Dermis microvascular lymphatic vessel endothelial cell (primary cell): ENCODE measurements at regions not wholly inside any gene's neighbourhood (a gene's known extent, or its start where the extent isn't known, plus 50 kb on each side); places are given as distances from the start of the nearest gene placed in this dataset.

ENCODE experiments used
- DNase-seq, 2 donors: peaks; one replicate each; pipeline versions ENCODE4 v3.0.0 to v3.0.0-alpha.2; 2010; ENCODE audit warnings: low read depth in 2 of 2

DNA sequence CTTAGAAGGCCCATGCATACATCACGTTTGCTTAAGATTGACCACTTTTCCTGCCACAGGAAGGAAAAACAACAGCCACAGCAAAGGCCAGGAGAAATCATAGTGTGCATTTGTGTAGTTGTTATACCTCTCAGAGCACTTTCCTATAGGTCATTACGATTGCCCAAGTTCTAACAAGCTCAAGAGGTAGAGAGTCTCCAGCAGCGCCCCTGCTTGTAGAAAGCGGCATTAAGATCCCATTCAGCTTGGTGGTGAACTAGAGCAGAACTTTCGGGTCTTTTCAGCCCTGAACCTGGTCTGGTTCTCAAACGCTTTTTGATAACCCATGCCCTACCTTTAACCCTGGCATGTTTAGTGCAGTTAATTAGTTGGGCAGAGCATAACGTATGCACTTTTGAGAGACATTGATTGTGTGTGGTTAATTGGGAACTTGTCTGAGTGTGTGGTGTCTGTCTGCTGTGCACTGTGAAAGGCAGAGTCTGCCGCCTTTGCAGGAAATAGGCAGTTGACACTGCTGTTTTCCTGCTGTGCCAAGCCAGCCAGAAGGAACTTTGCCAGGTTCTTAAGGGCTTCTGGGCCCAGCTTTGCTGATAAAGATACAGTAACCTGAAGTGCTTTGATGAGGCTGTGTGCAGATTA is 109.9 kb upstream of the CLMP start:
- DNase-seq: no peak

GRCh38 chr11:123303924-123304323 is 108.9 kb upstream of the CLMP start:
- DNase-seq: no peak

DNA sequence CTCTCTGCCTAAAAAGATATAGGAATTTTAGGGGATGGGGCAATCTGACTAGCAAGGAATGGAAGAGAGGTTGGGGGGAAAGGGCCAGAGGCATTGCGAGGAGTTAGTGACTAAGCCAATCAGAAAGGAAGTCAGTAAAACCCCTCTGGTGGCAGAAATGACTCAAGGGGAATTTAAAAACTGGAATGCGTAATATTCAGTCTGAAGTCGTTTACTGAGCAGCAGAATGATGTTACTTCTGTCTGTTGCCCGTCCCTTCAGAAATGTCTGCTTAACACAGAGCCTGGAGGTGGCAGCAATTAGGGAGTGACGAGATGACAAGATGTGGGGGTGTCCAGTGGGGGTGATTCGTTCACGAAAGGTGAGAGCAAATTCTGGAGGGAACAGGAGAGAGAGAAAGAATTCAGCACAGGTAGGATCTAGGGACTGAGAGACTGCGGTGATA is 107.7 kb upstream of the CLMP start:
- peak in 1 of 2 donors; percentile 6 for DNase-seq

DNA sequence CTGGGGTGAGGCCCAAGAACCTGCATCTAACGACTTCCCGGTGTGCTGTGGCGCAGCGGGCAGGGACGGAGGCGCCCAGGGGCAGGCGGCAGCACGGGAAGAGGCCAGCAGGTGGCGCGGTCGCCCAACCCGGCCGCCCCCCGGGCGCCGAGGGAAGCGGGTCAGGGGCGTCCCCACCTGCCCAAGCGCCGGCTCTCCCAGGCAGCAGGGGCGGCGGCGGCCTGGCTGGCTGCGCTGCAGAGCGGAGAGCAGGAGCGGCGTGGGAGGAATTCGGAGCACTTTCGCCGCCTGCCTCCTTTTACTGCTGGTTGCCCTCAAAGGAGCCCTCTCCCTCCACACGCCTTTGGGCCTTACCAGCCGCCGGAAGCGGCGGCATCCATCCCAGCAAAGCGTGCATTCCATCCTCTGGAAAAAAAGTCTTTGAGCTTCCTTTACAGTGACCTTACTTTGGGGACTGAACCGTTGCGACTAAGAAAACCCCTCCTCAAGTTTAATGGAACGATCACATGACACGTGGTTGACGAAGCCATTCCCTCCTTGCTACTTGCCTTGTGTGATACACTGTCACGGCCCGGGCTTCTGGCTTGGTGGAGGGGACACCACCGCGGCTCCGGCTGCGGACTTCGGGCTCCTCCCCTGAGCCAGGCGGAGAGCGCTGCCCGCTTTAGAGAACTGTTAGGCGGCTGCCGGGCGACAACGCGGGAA is 106.8 kb upstream of the CLMP start:
- peak; percentile 7 to 46 for DNase-seq

DNA sequence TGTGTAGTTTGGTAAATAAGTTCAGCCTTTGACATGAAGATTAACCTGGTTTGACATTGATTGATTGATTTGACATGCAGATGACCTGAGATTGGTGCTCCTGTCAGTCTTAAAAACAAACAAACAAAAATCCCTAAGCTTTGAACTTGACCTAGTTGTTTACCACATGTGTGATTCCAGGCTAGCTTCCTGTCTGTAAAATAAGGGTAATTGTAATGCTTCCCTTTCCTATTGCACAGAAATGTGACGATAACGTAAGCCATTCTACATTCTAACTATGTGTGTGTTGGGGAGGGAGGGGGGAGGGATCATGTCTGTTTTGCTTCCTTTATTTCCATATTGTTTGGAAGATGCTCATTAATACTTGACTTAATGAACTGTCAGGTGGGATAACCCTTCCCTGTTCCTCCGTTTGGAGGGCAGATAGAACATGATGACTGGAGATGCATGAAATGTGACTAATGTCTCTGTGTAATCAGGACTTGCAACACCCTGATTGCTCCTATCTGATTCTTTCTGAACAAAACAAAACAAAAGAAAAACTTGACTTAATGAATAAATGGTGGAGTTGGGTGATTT is 106.1 kb upstream of the CLMP start:
- peak; percentile 58 to 65 for DNase-seq

- no peak for DNase-seq
Observed at GRCh38 chr11:123299721-123300120, 104.7 kb upstream of the CLMP start.

- DNase-seq: no peak
Observed at GRCh38 chr11:123298488-123299447, 103.7 kb upstream of the CLMP start.

DNA sequence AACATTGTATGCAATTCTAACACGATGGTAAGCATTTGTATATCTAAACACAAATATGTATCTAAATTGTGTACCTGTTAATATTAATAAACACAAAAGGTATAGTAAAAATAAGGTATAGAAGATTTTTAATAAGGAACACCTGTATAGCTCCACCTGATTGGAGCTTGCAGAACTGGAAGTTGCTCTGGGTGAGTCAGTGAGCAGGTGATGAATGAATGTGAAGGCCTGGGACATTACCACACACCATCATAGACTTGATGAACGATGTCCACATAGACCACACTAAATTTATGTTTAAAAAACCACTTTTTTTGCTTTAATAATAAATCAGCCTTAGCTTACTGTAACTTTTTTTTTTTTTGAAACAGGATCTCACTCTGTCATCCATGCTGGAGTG is 97.6 kb upstream of the CLMP start:
- no peak for DNase-seq

DNA sequence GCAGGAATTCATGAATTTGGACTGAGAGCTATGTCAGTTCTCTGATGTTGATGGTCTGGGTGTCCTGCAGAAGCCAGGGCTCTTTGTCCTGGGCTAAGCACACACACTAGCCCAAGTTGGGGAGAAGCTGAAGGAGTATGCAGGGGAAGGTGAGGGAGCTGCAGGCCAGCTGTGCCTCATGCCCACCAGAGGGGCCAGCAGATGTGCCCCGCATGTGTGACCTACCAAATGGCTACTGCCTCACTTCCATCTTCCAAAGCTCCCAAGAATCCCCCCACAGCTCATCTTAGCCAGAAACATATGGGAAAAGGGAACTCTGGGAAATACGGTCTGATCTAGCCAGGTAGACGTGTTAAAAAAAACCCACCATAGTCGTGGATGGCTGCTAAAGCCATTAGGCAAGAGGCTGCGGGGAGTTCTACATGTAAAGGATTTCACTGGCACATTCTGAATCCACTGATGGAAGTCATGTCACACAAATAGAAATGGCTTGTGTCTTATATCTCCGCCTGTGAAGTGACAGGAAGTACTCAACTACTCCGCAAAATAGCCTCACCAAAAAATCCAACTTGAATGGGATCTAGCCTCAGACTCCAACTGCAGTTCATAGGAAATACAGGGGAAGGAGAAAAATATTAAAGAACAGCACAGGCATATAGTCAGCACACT is 96.3 kb upstream of the CLMP start:
- DNase-seq: no peak

- no peak for DNase-seq
Observed at GRCh38 chr11:123286761-123287160, 91.7 kb upstream of the CLMP start.

GRCh38 chr11:123286255-123286654 is 91.2 kb upstream of the CLMP start:
- DNase-seq: no peak

GRCh38 chr11:123284454-123284853 is 89.4 kb upstream of the CLMP start:
- DNase-seq: no peak

GRCh38 chr11:123282597-123282996 is 87.5 kb upstream of the CLMP start:
- DNase-seq: no peak

DNA sequence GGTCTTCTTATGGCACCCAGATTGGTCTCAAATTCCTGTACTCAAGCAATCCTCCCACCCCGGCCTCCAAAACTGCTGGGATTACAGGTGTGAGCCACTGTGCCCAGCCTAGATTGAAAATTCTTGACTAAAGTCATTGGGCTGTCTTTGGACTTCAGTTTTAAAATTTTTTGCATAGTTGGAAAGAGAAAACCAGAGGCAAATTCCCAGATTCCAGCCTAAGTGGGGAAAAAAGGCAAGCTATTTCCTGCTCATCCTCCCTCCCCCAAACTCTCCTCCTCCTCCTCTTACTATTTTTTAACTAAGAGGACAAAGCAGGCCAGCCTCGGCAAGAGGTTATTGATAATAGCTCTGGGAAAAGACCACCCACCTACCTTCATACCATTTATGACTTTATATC is 78.6 kb upstream of the CLMP start:
- no peak for DNase-seq

DNA sequence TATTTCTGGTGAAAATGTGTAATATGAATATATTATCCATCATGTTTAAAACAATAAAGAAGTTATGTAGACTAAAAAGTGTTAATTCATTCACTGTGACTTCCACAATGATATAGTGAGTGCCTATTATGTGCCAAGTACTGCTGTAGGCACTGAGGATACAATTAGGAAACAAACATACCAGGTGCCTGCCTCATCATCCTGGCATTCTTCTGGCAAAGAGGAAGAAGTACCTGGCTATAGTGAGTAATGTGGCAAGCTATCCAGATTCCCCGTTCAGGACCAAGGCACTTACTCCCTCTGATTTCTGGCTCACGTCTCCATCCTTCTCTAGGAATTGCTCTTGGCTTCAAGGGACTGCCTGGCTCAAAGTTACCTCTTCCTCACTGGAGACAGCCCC is 77.5 kb upstream of the CLMP start:
- no peak for DNase-seq

DNA sequence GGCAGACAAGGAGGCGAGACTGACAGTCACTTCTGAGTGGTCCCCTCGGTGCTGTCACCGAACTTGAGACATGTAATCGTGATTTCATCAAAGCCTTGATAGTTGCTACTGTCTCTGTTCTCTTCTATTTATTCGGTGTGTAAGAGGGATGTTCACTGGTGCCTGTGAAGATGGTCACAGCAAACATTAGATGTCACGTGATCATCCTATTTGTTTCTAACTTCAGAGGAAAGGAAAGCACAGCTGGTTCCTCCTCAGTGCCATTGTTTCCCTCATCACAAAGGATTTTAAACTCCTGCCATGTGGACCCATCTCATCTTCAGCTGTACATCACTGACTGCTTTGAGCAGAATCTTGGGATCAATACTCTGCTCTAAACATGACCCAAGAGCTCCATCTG is 73.1 kb upstream of the CLMP start:
- no peak for DNase-seq

- DNase-seq: no peak
Observed at GRCh38 chr11:123265951-123266350, 70.9 kb upstream of the CLMP start.

DNA sequence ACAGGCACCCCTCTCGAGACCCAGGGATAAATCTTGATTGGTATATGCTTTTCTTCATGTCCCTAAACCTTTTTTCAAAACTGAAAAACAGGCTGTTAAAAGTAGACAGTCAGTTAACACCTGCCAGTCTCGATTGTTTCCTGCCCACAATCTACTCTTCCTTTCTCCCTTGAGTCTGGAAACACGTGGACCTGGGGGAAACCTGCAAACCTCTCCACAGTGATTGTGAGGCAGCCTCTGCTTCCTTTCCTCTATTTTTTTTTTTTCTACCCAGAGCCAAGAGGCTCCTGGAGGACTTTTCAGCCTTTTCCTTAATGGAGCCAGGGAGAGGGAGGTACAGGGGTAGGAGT is 69.4 kb upstream of the CLMP start:
- peak in 1 of 2 donors; percentile 6 for DNase-seq

GRCh38 chr11:123261345-123262106 is 66.5 kb upstream of the CLMP start:
- peak; percentile 7 to 64 for DNase-seq

DNA sequence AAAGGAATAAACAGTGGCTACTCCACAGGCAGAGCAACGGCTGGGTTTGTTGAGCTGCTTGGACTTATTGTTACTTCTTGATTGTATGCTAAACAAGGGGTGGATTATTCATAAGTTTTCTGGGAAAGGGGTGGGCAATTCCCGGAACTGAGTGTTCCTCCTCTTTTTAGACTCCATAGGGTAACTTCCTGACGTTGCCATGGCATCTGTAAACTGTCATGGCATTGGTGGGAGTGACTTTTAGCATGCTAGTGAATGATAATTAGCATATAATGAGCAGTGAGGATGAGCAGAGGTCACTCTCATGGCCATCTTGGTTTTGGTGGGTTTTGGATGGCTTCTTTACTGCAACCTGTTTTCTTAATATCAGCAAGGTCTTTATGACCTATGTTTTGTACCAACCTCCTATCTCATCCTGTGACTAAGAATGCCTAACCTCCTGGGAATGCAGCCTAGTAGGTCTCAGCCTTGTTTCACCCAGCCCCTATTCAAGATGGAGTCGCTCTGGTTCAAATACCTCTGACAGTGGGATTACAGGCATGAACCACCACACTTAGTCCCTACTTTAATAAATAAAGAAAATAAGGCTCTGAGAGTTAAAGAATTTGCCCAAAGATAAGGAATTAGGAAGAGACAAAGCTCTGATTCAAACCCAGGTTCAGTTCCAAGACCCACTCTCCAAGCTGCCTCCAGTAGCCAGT is 65.6 kb upstream of the CLMP start:
- no peak for DNase-seq
